ENCODE measurements at regions not wholly inside any gene's neighbourhood (a gene's known extent, or its start where the extent isn't known, plus 50 kb on each side); places are given as distances from the start of the nearest gene placed in this dataset.

DNA sequence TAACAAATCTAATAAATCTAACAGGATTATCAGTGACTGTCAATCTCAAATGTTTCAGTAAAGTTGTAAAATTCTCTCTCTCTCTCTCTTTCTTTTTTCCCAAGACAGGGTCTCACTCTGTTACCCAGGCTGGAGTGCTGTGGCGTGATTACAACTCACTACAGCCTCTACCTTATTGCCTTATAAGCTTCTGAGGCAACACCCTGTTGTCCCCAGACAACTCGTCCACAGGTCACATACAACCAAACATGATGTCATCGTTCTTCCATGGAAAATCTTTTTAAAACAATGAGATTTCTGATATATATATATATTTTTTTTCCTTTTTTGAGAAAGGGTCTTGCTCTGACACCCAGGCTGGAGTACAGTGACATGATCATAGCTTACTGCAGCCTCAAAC lies 151.4 kb upstream of the RGS6 start:
- no peaks in the 10 kb centered on the region for H3K4me1 ChIP-seq (ENCODE audit: control insufficient read depth in 1 of 2, insufficient read depth in 1 of 2, low read depth in 1 of 2, low read length in 1 of 2)
- H3K36me3 ChIP-seq: no peaks in the 10 kb centered on the region
- H3K27ac ChIP-seq: no peak overlapping the region
- TF ChIP-seq, protein P1, sequence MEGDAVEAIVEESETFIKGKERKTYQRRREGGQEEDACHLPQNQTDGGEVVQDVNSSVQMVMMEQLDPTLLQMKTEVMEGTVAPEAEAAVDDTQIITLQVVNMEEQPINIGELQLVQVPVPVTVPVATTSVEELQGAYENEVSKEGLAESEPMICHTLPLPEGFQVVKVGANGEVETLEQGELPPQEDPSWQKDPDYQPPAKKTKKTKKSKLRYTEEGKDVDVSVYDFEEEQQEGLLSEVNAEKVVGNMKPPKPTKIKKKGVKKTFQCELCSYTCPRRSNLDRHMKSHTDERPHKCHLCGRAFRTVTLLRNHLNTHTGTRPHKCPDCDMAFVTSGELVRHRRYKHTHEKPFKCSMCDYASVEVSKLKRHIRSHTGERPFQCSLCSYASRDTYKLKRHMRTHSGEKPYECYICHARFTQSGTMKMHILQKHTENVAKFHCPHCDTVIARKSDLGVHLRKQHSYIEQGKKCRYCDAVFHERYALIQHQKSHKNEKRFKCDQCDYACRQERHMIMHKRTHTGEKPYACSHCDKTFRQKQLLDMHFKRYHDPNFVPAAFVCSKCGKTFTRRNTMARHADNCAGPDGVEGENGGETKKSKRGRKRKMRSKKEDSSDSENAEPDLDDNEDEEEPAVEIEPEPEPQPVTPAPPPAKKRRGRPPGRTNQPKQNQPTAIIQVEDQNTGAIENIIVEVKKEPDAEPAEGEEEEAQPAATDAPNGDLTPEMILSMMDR (IDR thresholded peaks at IDR 0.05): no peak
- no peaks in the 10 kb centered on the region for H3K9me3 ChIP-seq
- no peak overlapping the region for H3K4me3 ChIP-seq (ENCODE audit: low read depth in 1 of 2, low read length in 1 of 2)
- H3K27me3 ChIP-seq: no peaks in the 10 kb centered on the region

DNA sequence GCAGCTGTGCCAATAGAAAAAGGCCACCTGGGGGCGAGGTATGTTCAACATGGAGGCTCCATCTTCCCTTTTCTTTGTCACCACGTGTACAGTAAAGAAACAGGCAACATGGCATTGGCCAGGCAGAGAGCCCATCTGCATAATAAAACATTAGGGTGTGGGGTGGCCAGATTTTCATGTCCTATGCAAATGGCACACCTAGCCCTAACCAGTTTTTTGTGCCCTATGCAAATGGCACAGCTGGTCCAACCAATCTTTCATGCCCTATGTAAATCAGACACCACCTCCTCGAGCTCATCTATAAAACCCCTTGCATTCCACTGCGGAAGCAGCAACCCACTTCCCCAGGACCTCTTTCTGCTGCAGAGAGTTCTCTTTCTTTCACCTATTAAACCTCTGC lies 149.1 kb upstream of the RGS6 start:
- H3K27me3 ChIP-seq: peaks cover 2% of the 10 kb centered on the region
- H3K36me3 ChIP-seq: no peaks in the 10 kb centered on the region
- H3K9me3 ChIP-seq: no peaks in the 10 kb centered on the region
- H3K27ac ChIP-seq: no peak overlapping the region
- TF ChIP-seq, protein P1 (IDR thresholded peaks at IDR 0.05): no peak
- H3K4me1 ChIP-seq (ENCODE audit: control insufficient read depth in 1 of 2, insufficient read depth in 1 of 2, low read depth in 1 of 2, low read length in 1 of 2): no peaks in the 10 kb centered on the region
- no peak overlapping the region for H3K4me3 ChIP-seq (ENCODE audit: low read depth in 1 of 2, low read length in 1 of 2)

DNA sequence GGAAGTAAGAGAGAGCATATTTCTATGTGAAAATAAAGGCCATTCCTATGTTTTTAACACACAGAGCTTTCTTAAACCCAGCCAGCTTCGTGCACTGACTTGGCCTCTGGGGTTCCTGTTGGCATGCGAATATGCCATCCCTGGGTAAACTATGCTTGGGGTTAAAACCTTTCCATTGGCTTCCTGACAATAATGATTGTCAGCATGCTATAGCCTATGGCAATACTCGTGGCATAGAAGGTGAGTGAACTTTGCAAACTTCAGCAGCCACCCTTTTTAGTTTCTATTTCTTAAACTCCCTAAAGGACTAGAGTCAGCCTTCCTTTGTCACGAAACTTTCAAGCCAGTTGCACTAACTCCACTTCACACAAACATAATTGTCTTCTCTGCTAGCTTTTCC lies 148.4 kb upstream of the RGS6 start:
- no peaks in the 10 kb centered on the region for H3K9me3 ChIP-seq
- no peak overlapping the region for H3K27ac ChIP-seq
- H3K4me3 ChIP-seq (ENCODE audit: low read depth in 1 of 2, low read length in 1 of 2): no peak overlapping the region
- no peaks in the 10 kb centered on the region for H3K4me1 ChIP-seq (ENCODE audit: control insufficient read depth in 1 of 2, insufficient read depth in 1 of 2, low read depth in 1 of 2, low read length in 1 of 2)
- TF ChIP-seq, protein P1 (IDR thresholded peaks at IDR 0.05): no peak
- H3K36me3 ChIP-seq: no peaks in the 10 kb centered on the region
- H3K27me3 ChIP-seq: peaks cover 9% of the 10 kb centered on the region

DNA sequence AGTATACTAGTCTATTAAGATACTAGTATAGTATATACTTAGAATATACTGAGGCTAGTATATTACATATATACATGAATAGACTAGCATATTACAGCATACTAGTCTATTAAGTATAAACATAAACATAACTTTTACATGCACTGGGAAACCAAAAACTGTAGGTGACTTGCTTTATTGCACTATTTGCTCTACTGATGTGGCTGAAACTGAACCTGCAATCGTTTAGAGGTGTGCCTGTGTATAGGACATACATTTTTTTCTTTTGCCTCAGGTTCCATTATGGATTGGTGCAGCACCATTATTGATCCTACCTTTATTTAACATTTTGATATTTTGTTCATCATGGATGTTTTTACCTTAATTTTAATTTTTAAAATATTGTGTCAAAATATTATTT lies 143.2 kb upstream of the RGS6 start:
- TF ChIP-seq, protein P1 (IDR thresholded peaks at IDR 0.05): no peak
- Histone ChIP-seq H3K9me3 (no peaks in the 10 kb centered on the region), H3K4me3 (ENCODE audit: low read depth in 1 of 2, low read length in 1 of 2) (no peak overlapping the region), H3K4me1 (ENCODE audit: control insufficient read depth in 1 of 2, insufficient read depth in 1 of 2, low read depth in 1 of 2, low read length in 1 of 2) (no peaks in the 10 kb centered on the region), H3K36me3 (no peaks in the 10 kb centered on the region), H3K27me3 (peaks cover 9% of the 10 kb centered on the region), H3K27ac (no peak overlapping the region)

DNA sequence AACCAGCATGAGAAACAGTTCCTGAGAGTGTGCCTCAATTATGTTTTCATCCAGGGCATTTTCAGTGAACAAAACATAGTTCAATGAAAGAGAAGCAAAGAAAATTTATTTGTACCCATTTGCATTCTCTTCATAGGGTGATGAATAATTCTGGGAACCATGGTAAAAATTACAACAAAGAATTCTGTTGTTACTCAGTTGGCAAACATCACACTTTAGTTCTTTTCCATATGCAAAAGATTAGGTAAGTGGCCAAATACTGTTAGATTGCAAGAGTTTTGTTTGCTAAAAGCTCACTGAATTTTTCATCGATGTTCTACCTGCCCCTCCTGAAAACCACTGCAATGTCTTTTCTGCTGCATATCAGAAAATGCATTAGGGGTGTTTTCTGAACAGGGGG lies 132.4 kb upstream of the RGS6 start:
- Histone ChIP-seq H3K4me3 (ENCODE audit: low read depth in 1 of 2, low read length in 1 of 2) (no peak overlapping the region), H3K36me3 (no peaks in the 10 kb centered on the region), H3K27me3 (no peaks in the 10 kb centered on the region), H3K9me3 (no peaks in the 10 kb centered on the region), H3K27ac (no peak overlapping the region), H3K4me1 (ENCODE audit: control insufficient read depth in 1 of 2, insufficient read depth in 1 of 2, low read depth in 1 of 2, low read length in 1 of 2) (no peaks in the 10 kb centered on the region)
- TF ChIP-seq, protein P1 (IDR thresholded peaks at IDR 0.05): no peak

DNA sequence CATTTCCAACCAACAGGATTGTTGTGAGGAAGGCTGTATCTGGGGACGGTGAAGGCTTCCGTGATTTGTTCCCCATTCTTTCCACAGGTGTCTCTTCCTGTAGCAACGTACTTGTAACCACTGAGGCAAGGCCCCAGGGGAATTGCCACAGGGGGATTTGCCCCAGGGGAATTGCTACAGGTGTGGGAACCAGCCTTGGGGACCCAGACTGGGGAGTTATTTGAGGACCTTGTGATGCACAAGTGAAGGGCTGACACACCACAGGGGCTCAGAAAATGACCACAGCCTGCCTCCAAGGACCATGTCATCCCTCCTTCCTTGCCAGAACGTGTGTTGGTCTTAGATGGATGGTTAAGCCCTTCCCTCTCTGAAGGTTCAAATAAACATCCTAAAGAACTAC lies 131.4 kb upstream of the RGS6 start:
- no peaks in the 10 kb centered on the region for H3K4me1 ChIP-seq (ENCODE audit: control insufficient read depth in 1 of 2, insufficient read depth in 1 of 2, low read depth in 1 of 2, low read length in 1 of 2)
- no peak overlapping the region for H3K27ac ChIP-seq
- H3K27me3 ChIP-seq: no peaks in the 10 kb centered on the region
- no peaks in the 10 kb centered on the region for H3K9me3 ChIP-seq
- H3K36me3 ChIP-seq: no peaks in the 10 kb centered on the region
- TF ChIP-seq, protein P1 (IDR thresholded peaks at IDR 0.05): no peak
- no peak overlapping the region for H3K4me3 ChIP-seq (ENCODE audit: low read depth in 1 of 2, low read length in 1 of 2)
